Activated CD4-positive, alpha-beta memory T cell treated with anti-CD3 and anti-CD28 coated beads, Interleukin-2, amount 10 ng/mL, durations not matched to agents 7 days and 5 days (primary cell): ENCODE measurements at regions not wholly inside any gene's neighbourhood (a gene's known extent, or its start where the extent isn't known, plus 50 kb on each side); places are given as distances from the start of the nearest gene placed in this dataset.

Experiments used
- CTCF ChIA-PET: fragments of 350-600 bp; sonication (Branson Sonifier 250); formaldehyde crosslinking; loops from one replicate; lab custom pipeline; 2021; ENCODE audit warnings: antibody characterized with exemption, inconsistent platforms; lab: Charles Lee
- POLR2A ChIA-PET: fragments of 350-600 bp; sonication (Branson Sonifier 250); formaldehyde crosslinking; loops from one replicate; lab custom pipeline; 2021; ENCODE audit warnings: antibody characterized with exemption; lab: Charles Lee
- DNase-seq: peaks from one replicate; pipeline ENCODE4 v3.0.0-alpha.2; 2020
- H3K27ac Mint-ChIP-seq: one replicate; pipeline ENCODE4 v1.8.0; 2021; ENCODE audit warnings: mild to moderate bottlenecking, mixed read lengths
- H3K27me3 Mint-ChIP-seq: one replicate; pipeline ENCODE4 v1.8.0; 2021; ENCODE audit warnings: mixed read lengths
- H3K36me3 Mint-ChIP-seq: one replicate; pipeline ENCODE4 v1.8.0; 2021; ENCODE audit warnings: low read depth, mixed read lengths
- H3K4me1 Mint-ChIP-seq: one replicate; pipeline ENCODE4 v1.8.0; 2021; ENCODE audit warnings: mixed read lengths
- H3K4me3 Mint-ChIP-seq: one replicate; pipeline ENCODE4 v1.8.0; 2021; ENCODE audit warnings: mild to moderate bottlenecking, mixed read lengths
- H3K9me3 Mint-ChIP-seq: one replicate; pipeline ENCODE4 v1.8.0; 2021; ENCODE audit warnings: mixed read lengths

GRCh38 chr11:71307811-71308645 is 55.7 kb upstream of the SHANK2 start:
- DNase-seq: no peak
- Mint-ChIP-seq H3K9me3 (no peaks in the 10 kb centered on the region), H3K27me3 (no peaks in the 10 kb centered on the region), H3K27ac (no peak overlapping the region), H3K4me3 (no peak overlapping the region), H3K4me1 (no peaks in the 10 kb centered on the region), H3K36me3 (no peaks in the 10 kb centered on the region)
- POLR2A ChIA-PET: no interaction called here
- CTCF ChIA-PET: no interaction called here

- H3K9me3 Mint-ChIP-seq: no peaks in the 10 kb centered on the region
- H3K27ac Mint-ChIP-seq: no peak overlapping the region
- no peak overlapping the region for H3K4me3 Mint-ChIP-seq
- ChIA-PET CTCF (no interaction called here), POLR2A (no interaction called here)
- DNase-seq: no peak
- H3K4me1 Mint-ChIP-seq: no peaks in the 10 kb centered on the region
- H3K27me3 Mint-ChIP-seq: no peaks in the 10 kb centered on the region
- no peaks in the 10 kb centered on the region for H3K36me3 Mint-ChIP-seq
Measured at GRCh38 chr11:71305451-71306125, 53.2 kb upstream of the SHANK2 start.

GRCh38 chr11:71305041-71305440 is 52.7 kb upstream of the SHANK2 start:
- H3K36me3 Mint-ChIP-seq: no peaks in the 10 kb centered on the region
- no peak overlapping the region for H3K4me3 Mint-ChIP-seq
- no peak for DNase-seq
- H3K27ac Mint-ChIP-seq: no peak overlapping the region
- ChIA-PET POLR2A (no interaction called here), CTCF (no interaction called here)
- no peaks in the 10 kb centered on the region for H3K4me1 Mint-ChIP-seq
- no peaks in the 10 kb centered on the region for H3K27me3 Mint-ChIP-seq
- H3K9me3 Mint-ChIP-seq: no peaks in the 10 kb centered on the region

- Mint-ChIP-seq H3K27me3 (no peaks in the 10 kb centered on the region), H3K9me3 (no peaks in the 10 kb centered on the region), H3K36me3 (no peaks in the 10 kb centered on the region), H3K4me1 (no peaks in the 10 kb centered on the region), H3K4me3 (no peak overlapping the region), H3K27ac (no peak overlapping the region)
- CTCF ChIA-PET: no interaction called here
- POLR2A ChIA-PET: no interaction called here
- DNase-seq: no peak
Measured at GRCh38 chr11:71304491-71304890, 52.1 kb upstream of the SHANK2 start.

GRCh38 chr11:71304045-71304444 is 51.7 kb upstream of the SHANK2 start:
- ChIA-PET POLR2A (no interaction called here), CTCF (no interaction called here)
- H3K4me1 Mint-ChIP-seq: no peaks in the 10 kb centered on the region
- no peak for DNase-seq
- no peaks in the 10 kb centered on the region for H3K36me3 Mint-ChIP-seq
- no peaks in the 10 kb centered on the region for H3K27me3 Mint-ChIP-seq
- H3K4me3 Mint-ChIP-seq: no peak overlapping the region
- H3K9me3 Mint-ChIP-seq: no peaks in the 10 kb centered on the region
- no peak overlapping the region for H3K27ac Mint-ChIP-seq

GRCh38 chr11:71302911-71303310 is 50.5 kb upstream of the SHANK2 start:
- Mint-ChIP-seq H3K27me3 (no peaks in the 10 kb centered on the region), H3K27ac (no peak overlapping the region), H3K9me3 (no peaks in the 10 kb centered on the region), H3K36me3 (no peaks in the 10 kb centered on the region), H3K4me3 (no peak overlapping the region), H3K4me1 (no peaks in the 10 kb centered on the region)
- ChIA-PET CTCF (no interaction called here), POLR2A (no interaction called here)
- DNase-seq: no peak

- no peaks in the 10 kb centered on the region for H3K4me1 Mint-ChIP-seq
- H3K27me3 Mint-ChIP-seq: no peaks in the 10 kb centered on the region
- ChIA-PET CTCF (no interaction called here), POLR2A (no interaction called here)
- H3K9me3 Mint-ChIP-seq: no peaks in the 10 kb centered on the region
- no peak overlapping the region for H3K27ac Mint-ChIP-seq
- H3K4me3 Mint-ChIP-seq: no peak overlapping the region
- no peaks in the 10 kb centered on the region for H3K36me3 Mint-ChIP-seq
- no peak for DNase-seq
Measured at GRCh38 chr11:71302534-71302909, 50.1 kb upstream of the SHANK2 start.
